ENCODE measurements at regions not wholly inside any gene's neighbourhood (a gene's known extent, or its start where the extent isn't known, plus 50 kb on each side); places are given as distances from the start of the nearest gene placed in this dataset.

DNA sequence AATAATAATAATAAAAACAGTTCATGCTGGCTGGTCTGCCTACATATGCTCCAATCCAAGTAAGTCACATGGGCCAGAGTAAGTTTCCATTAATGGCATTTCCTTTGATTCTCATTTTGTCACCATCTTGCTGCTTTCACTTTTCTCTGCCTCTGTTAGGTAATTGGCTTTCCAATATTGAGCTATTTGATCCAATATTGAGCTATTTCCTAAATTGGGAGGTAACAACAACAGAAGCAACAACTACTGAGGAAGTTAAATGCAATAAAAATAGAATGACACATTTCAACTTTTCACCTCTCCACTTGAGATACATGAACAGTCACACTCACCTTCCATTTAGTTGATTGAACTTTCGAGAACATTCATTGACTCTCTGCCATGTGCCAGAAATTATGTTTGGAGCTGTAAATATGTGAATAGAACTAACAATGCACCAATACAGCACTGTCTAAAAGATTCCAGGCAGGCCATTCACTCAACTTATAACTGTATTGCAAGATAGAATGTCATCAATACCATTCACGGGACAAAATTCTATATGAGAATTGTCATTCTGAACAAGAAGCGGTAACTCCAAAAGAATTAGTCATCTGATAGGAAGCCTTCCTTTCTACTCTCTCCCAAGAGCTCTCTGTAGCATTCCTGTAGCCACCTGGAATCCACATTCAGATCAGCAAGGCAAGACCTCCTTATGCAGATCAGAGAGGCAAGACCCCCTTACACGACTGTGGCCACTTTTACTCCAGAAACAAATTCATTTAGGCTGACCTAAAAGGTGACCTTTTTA lies 136.4 kb downstream of the PHLDA1 start:
- peaks cover 30% of the 10 kb centered on the region for H3K4me1 ChIP-seq
- no peaks in the 10 kb centered on the region for H3K36me3 ChIP-seq (ENCODE audit: control insufficient read depth, insufficient read depth, low read length)
- H3K36me3 Mint-ChIP-seq (ENCODE audit: insufficient read depth, unreplicated experiment): no peaks in the 10 kb centered on the region
- POLR2A ChIA-PET: no interaction called here
- no peaks in the 10 kb centered on the region for H3K27me3 ChIP-seq (replicated peaks; ENCODE audit: control insufficient read depth, insufficient read depth, low read length)
- no peaks in the 10 kb centered on the region for H3K9me3 Mint-ChIP-seq (ENCODE audit: unreplicated experiment)
- peaks cover 33% of the 10 kb centered on the region for H3K4me1 Mint-ChIP-seq (ENCODE audit: low read depth, unreplicated experiment)
- CTCF ChIA-PET: no interaction called here
- no peaks in the 10 kb centered on the region for H3K27me3 Mint-ChIP-seq (ENCODE audit: insufficient read depth, unreplicated experiment)
- no peak overlapping the region for H3K27ac Mint-ChIP-seq (ENCODE audit: unreplicated experiment)
- no TSS peak for BruUV-seq (replicated peaks)
- no peak for DNase-seq
- H3K4me3 ChIP-seq (ENCODE audit: low read depth, low read length): no peak overlapping the region
- TF ChIP-seq, protein P1, sequence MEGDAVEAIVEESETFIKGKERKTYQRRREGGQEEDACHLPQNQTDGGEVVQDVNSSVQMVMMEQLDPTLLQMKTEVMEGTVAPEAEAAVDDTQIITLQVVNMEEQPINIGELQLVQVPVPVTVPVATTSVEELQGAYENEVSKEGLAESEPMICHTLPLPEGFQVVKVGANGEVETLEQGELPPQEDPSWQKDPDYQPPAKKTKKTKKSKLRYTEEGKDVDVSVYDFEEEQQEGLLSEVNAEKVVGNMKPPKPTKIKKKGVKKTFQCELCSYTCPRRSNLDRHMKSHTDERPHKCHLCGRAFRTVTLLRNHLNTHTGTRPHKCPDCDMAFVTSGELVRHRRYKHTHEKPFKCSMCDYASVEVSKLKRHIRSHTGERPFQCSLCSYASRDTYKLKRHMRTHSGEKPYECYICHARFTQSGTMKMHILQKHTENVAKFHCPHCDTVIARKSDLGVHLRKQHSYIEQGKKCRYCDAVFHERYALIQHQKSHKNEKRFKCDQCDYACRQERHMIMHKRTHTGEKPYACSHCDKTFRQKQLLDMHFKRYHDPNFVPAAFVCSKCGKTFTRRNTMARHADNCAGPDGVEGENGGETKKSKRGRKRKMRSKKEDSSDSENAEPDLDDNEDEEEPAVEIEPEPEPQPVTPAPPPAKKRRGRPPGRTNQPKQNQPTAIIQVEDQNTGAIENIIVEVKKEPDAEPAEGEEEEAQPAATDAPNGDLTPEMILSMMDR (IDR thresholded peaks at IDR 0.05; ENCODE audit: insufficient read depth in 1 of 2, low read depth in 1 of 2, low read length in 1 of 2, severe bottlenecking in 1 of 2, unreplicated experiment in 1 of 2): no peak
- H3K4me3 Mint-ChIP-seq (ENCODE audit: unreplicated experiment): no peak overlapping the region
- intact Hi-C loops (cut with micrococcal nuclease; ENCODE audit: unreplicated experiment): loop anchor here (5.0 kb wide), 1 partner anchor 273 kb away; no protein-coding TSS in a partner anchor
- H3K9me3 ChIP-seq: no peaks in the 10 kb centered on the region

DNA sequence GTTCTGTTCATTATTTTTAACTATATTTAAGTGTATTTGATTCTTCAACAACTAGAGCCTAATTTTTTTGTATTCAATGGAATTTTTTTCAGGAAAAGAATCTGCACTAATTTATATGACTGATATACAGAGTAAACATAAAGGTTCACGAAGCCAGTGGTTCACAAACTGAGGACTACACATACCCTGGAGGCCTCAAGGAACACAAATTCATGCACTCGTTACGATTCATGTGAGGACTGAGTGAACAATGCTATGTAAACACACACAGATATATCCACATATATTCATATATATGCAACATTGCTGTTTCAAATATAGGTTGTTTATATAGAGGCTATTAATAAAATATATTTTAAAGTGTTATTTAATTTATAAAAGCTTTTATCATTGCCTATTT lies 137.8 kb downstream of the PHLDA1 start:
- Histone ChIP-seq H3K4me3 (ENCODE audit: low read depth, low read length) (no peak overlapping the region), H3K9me3 (no peaks in the 10 kb centered on the region), H3K27me3 (replicated peaks; ENCODE audit: control insufficient read depth, insufficient read depth, low read length) (no peaks in the 10 kb centered on the region), H3K36me3 (ENCODE audit: control insufficient read depth, insufficient read depth, low read length) (no peaks in the 10 kb centered on the region), H3K4me1 (peaks cover 30% of the 10 kb centered on the region)
- H3K36me3 Mint-ChIP-seq (ENCODE audit: insufficient read depth, unreplicated experiment): no peaks in the 10 kb centered on the region
- H3K4me3 Mint-ChIP-seq (ENCODE audit: unreplicated experiment): no peak overlapping the region
- H3K27ac Mint-ChIP-seq (ENCODE audit: unreplicated experiment): no peak overlapping the region
- TF ChIP-seq, protein P1 (IDR thresholded peaks at IDR 0.05; ENCODE audit: insufficient read depth in 1 of 2, low read depth in 1 of 2, low read length in 1 of 2, severe bottlenecking in 1 of 2, unreplicated experiment in 1 of 2): no peak
- ChIA-PET POLR2A (no interaction called here), CTCF (no interaction called here)
- no peak for DNase-seq
- intact Hi-C loops (cut with micrococcal nuclease; ENCODE audit: unreplicated experiment): loop anchor here (2.0 to 5.0 kb wide), 2 partner anchors 51 to 271 kb away; no protein-coding TSS in a partner anchor
- no TSS peak for BruUV-seq (replicated peaks)
- peaks cover 33% of the 10 kb centered on the region for H3K4me1 Mint-ChIP-seq (ENCODE audit: low read depth, unreplicated experiment)
- no peaks in the 10 kb centered on the region for H3K27me3 Mint-ChIP-seq (ENCODE audit: insufficient read depth, unreplicated experiment)
- no peaks in the 10 kb centered on the region for H3K9me3 Mint-ChIP-seq (ENCODE audit: unreplicated experiment)

DNA sequence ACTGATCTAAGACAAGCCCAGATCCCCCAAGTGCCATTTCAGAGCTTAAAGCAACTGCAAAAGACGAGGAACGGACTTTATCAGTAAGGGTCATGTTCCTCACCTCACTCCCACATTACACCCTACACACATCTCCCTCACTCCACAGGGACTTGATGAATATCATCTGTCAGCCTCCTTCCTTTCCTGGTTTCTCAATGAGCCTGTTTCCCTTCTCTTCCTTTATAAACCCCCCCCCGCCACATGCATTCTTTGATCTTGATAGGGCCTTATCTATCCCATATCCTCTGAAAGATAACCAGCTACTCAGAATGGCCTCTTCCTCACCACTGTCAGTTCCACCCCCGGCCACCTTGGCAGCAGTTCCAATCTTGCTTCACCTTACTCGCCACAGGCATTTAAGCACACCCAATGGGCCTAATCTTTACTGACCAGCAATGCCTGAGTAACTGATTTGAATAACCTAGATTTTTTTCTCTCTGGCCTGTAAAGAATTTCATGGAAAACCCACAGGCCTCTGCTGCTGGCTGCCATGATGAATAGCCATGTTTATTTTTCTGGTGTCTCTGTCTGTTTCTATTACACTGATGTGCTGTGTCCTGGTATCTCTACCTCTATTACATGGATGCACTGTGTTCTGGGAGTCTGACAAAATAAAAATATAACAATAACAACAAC lies 138.7 kb downstream of the PHLDA1 start:
- Histone ChIP-seq H3K9me3 (no peaks in the 10 kb centered on the region), H3K27me3 (replicated peaks; ENCODE audit: control insufficient read depth, insufficient read depth, low read length) (no peaks in the 10 kb centered on the region), H3K4me1 (peaks cover 30% of the 10 kb centered on the region), H3K4me3 (ENCODE audit: low read depth, low read length) (no peak overlapping the region), H3K36me3 (ENCODE audit: control insufficient read depth, insufficient read depth, low read length) (no peaks in the 10 kb centered on the region)
- no peaks in the 10 kb centered on the region for H3K9me3 Mint-ChIP-seq (ENCODE audit: unreplicated experiment)
- peaks cover 33% of the 10 kb centered on the region for H3K4me1 Mint-ChIP-seq (ENCODE audit: low read depth, unreplicated experiment)
- peak overlapping the region; percentile 0 for H3K4me3 Mint-ChIP-seq (ENCODE audit: unreplicated experiment)
- intact Hi-C loops (cut with micrococcal nuclease; ENCODE audit: unreplicated experiment): loop anchor here (1.0 to 5.0 kb wide), 3 partner anchors 49 to 271 kb away; no protein-coding TSS in a partner anchor
- H3K36me3 Mint-ChIP-seq (ENCODE audit: insufficient read depth, unreplicated experiment): no peaks in the 10 kb centered on the region
- ChIA-PET POLR2A (interaction anchor here (0.6 kb wide), 1 partner anchor 171 kb away, joined by 10 read pairs; no protein-coding TSS in a partner anchor), CTCF (no interaction called here)
- TF ChIP-seq, protein P1 (IDR thresholded peaks at IDR 0.05; ENCODE audit: insufficient read depth in 1 of 2, low read depth in 1 of 2, low read length in 1 of 2, severe bottlenecking in 1 of 2, unreplicated experiment in 1 of 2): no peak
- DNase-seq: peak; percentile 75 to 91
- H3K27ac Mint-ChIP-seq (ENCODE audit: unreplicated experiment): peak overlapping the region; percentile 74
- no peaks in the 10 kb centered on the region for H3K27me3 Mint-ChIP-seq (ENCODE audit: insufficient read depth, unreplicated experiment)
- no TSS peak for BruUV-seq (replicated peaks)
